ENCODE measurements at regions not wholly inside any gene's neighbourhood (a gene's known extent, or its start where the extent isn't known, plus 50 kb on each side); places are given as distances from the start of the nearest gene placed in this dataset.

- Histone ChIP-seq H2AFZ (ENCODE audit: low read depth, low read length, severe bottlenecking) (no peak overlapping the region), H3K79me2 (ENCODE audit: insufficient read depth, low read length) (no peaks in the 10 kb centered on the region), H3F3A (ENCODE audit: insufficient read depth) (no peaks in the 10 kb centered on the region), H4K20me1 (ENCODE audit: low read depth, low read length) (no peaks in the 10 kb centered on the region), H3K27me3 (ENCODE audit: low read length) (no peaks in the 10 kb centered on the region), H3K9me2 (replicated peaks; ENCODE audit: insufficient read depth, low read length) (no peaks in the 10 kb centered on the region), H3K9me3 (ENCODE audit: insufficient read depth, low read length) (no peaks in the 10 kb centered on the region), H3K36me3 (ENCODE audit: low read length) (no peaks in the 10 kb centered on the region), H3K9ac (ENCODE audit: low read length) (no peak overlapping the region), H3K4me3 (ENCODE audit: insufficient read depth, low read length, poor library complexity, severe bottlenecking) (no peak overlapping the region), H3K27ac (ENCODE audit: low read depth, low read length) (no peak overlapping the region), H3K4me2 (ENCODE audit: low read depth, low read length, poor library complexity, severe bottlenecking) (no peak overlapping the region)
- no peak for TF ChIP-seq CTCF (IDR thresholded peaks at IDR 0.05; ENCODE audit: insufficient read depth, low read length, poor library complexity, severe bottlenecking)
- no peak for TF ChIP-seq EZH2phosphoT487 (conservative IDR thresholded peaks at IDR 0.05; ENCODE audit: low read length)
These were observed 483.6 kb upstream of the VRK2 start for GRCh38 chr2:57563015-57563414.

- Histone ChIP-seq H3F3A (ENCODE audit: insufficient read depth) (no peaks in the 10 kb centered on the region), H3K36me3 (ENCODE audit: low read length) (no peaks in the 10 kb centered on the region), H3K9me3 (ENCODE audit: insufficient read depth, low read length) (no peaks in the 10 kb centered on the region), H3K27ac (ENCODE audit: low read depth, low read length) (no peak overlapping the region), H2AFZ (ENCODE audit: low read depth, low read length, severe bottlenecking) (no peak overlapping the region), H3K9ac (ENCODE audit: low read length) (no peak overlapping the region), H3K4me2 (ENCODE audit: low read depth, low read length, poor library complexity, severe bottlenecking) (no peak overlapping the region), H3K9me2 (replicated peaks; ENCODE audit: insufficient read depth, low read length) (no peaks in the 10 kb centered on the region), H3K79me2 (ENCODE audit: insufficient read depth, low read length) (no peaks in the 10 kb centered on the region), H3K27me3 (ENCODE audit: low read length) (no peaks in the 10 kb centered on the region), H3K4me3 (ENCODE audit: insufficient read depth, low read length, poor library complexity, severe bottlenecking) (no peak overlapping the region), H4K20me1 (ENCODE audit: low read depth, low read length) (no peaks in the 10 kb centered on the region)
- TF ChIP-seq CTCF (IDR thresholded peaks at IDR 0.05; ENCODE audit: insufficient read depth, low read length, poor library complexity, severe bottlenecking) (no peak), EZH2phosphoT487 (conservative IDR thresholded peaks at IDR 0.05; ENCODE audit: low read length) (no peak)
These were observed 479.4 kb upstream of the VRK2 start for GRCh38 chr2:57567245-57567644.

- no peak overlapping the region for H3K4me2 ChIP-seq (ENCODE audit: low read depth, low read length, poor library complexity, severe bottlenecking)
- no peaks in the 10 kb centered on the region for H3K27me3 ChIP-seq (ENCODE audit: low read length)
- TF ChIP-seq EZH2phosphoT487 (conservative IDR thresholded peaks at IDR 0.05; ENCODE audit: low read length) (no peak), CTCF (IDR thresholded peaks at IDR 0.05; ENCODE audit: insufficient read depth, low read length, poor library complexity, severe bottlenecking) (no peak)
- H3K9me2 ChIP-seq (replicated peaks; ENCODE audit: insufficient read depth, low read length) = no peaks in the 10 kb centered on the region
- H2AFZ ChIP-seq (ENCODE audit: low read depth, low read length, severe bottlenecking) = no peak overlapping the region
- no peaks in the 10 kb centered on the region for H3K9me3 ChIP-seq (ENCODE audit: insufficient read depth, low read length)
- no peaks in the 10 kb centered on the region for H3F3A ChIP-seq (ENCODE audit: insufficient read depth)
- H3K27ac ChIP-seq (ENCODE audit: low read depth, low read length) = no peak overlapping the region
- no peaks in the 10 kb centered on the region for H3K36me3 ChIP-seq (ENCODE audit: low read length)
- no peaks in the 10 kb centered on the region for H3K79me2 ChIP-seq (ENCODE audit: insufficient read depth, low read length)
- no peaks in the 10 kb centered on the region for H4K20me1 ChIP-seq (ENCODE audit: low read depth, low read length)
- no peak overlapping the region for H3K4me3 ChIP-seq (ENCODE audit: insufficient read depth, low read length, poor library complexity, severe bottlenecking)
- no peak overlapping the region for H3K9ac ChIP-seq (ENCODE audit: low read length)
These were observed 477.2 kb upstream of the VRK2 start for GRCh38 chr2:57569396-57569795.

- H3K27ac ChIP-seq (ENCODE audit: low read depth, low read length) = no peak overlapping the region
- no peaks in the 10 kb centered on the region for H3K36me3 ChIP-seq (ENCODE audit: low read length)
- H4K20me1 ChIP-seq (ENCODE audit: low read depth, low read length) = no peaks in the 10 kb centered on the region
- no peak overlapping the region for H3K9ac ChIP-seq (ENCODE audit: low read length)
- no peaks in the 10 kb centered on the region for H3F3A ChIP-seq (ENCODE audit: insufficient read depth)
- H3K27me3 ChIP-seq (ENCODE audit: low read length) = no peaks in the 10 kb centered on the region
- no peak overlapping the region for H3K4me2 ChIP-seq (ENCODE audit: low read depth, low read length, poor library complexity, severe bottlenecking)
- TF ChIP-seq CTCF (IDR thresholded peaks at IDR 0.05; ENCODE audit: insufficient read depth, low read length, poor library complexity, severe bottlenecking) (no peak), EZH2phosphoT487 (conservative IDR thresholded peaks at IDR 0.05; ENCODE audit: low read length) (no peak)
- H3K9me3 ChIP-seq (ENCODE audit: insufficient read depth, low read length) = no peaks in the 10 kb centered on the region
- H3K4me3 ChIP-seq (ENCODE audit: insufficient read depth, low read length, poor library complexity, severe bottlenecking) = no peak overlapping the region
- no peaks in the 10 kb centered on the region for H3K79me2 ChIP-seq (ENCODE audit: insufficient read depth, low read length)
- H2AFZ ChIP-seq (ENCODE audit: low read depth, low read length, severe bottlenecking) = no peak overlapping the region
- no peaks in the 10 kb centered on the region for H3K9me2 ChIP-seq (replicated peaks; ENCODE audit: insufficient read depth, low read length)
These were observed 475.6 kb upstream of the VRK2 start for GRCh38 chr2:57570961-57571360.

Data from SU-DHL-6 (cell line).